NCI-H526 treated with DMSO at 0.1 percent for 48 hours (cell line): ENCODE measurements at regions not wholly inside any gene's neighbourhood (a gene's known extent, or its start where the extent isn't known, plus 50 kb on each side); places are given as distances from the start of the nearest gene placed in this dataset.

ENCODE experiments used
- DNase-seq: peaks from one replicate; lab custom pipeline; 2025; lab: John Stamatoyannopoulos, UW

DNA sequence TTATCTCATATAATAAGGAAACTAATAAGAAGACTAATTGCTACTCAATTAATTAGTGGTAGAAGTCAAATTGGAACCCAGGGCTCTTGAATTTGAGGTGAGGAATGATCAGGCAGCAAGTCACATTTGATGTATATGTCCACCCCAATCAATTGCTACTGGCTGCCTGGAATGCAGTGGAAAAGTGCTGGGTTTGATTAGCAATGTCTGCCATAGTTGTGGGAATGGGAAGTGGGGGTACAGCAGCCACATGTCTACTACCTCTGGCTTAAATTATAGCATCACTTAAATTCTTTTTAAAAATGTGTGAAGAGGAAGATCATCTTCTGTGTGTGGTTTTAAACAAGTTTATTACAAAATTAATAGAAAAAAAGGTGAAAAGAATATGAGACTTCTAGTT, 50.8 kb upstream of the NAV2 start:
- no peak for DNase-seq

DNA sequence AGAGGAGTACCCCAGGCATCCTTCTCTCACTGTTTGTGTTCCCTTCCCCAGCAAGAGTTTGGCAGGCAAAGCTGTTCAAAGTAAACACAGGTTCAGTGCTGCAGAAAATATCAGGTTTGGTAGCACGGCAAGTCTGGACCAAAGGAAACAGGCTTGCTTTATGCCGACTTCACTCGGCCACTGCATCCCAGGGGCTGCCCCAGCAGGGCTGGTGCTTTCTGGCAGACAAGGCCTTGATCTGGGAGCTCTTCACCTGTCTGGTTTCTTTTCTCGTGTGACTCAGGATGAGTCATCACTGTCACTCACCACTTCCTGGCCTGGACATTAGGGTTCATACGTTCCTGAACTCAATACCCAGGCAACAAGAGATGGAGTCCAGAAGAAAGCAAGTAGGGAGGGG, 52.6 kb upstream of the NAV2 start:
- no peak for DNase-seq

DNA sequence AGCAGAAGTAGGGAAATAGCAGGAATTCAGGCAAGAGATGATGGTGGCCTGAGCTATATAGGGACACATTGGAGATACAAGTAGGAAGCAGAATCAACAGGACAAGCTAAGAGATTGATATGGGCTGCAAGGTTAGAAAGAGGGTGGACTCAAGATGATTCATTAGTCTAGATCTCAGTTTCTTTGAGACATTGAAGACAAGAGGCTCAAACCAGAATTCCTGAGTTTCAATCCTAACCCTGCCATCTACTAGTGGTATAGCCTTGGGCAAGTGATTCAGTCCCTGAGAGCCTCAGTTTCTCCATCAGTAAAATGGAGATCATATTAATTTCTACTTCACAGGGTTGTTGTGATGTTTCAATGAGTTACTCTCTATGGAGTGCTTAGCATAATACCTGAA, 53.1 kb upstream of the NAV2 start:
- no peak for DNase-seq

DNA sequence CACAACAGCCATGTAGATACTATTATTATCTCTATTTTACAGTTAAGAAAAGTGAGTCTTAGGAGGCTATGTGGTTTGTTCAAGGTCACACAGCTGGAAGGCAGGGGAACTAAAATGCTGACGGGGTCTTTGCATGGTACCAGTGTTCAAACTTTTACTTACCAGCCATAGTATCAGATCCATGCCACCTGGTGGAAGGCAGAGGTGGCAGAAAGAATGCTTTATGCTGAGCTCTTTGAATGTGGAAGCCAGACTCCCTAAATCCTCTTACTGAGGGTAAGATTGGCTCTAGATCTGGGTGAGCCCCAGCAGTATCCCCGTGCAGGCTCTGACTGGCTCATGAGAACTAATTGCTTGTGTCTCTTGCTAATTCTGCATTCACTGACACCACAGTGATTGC, 54.3 kb upstream of the NAV2 start:
- no peak for DNase-seq

DNA sequence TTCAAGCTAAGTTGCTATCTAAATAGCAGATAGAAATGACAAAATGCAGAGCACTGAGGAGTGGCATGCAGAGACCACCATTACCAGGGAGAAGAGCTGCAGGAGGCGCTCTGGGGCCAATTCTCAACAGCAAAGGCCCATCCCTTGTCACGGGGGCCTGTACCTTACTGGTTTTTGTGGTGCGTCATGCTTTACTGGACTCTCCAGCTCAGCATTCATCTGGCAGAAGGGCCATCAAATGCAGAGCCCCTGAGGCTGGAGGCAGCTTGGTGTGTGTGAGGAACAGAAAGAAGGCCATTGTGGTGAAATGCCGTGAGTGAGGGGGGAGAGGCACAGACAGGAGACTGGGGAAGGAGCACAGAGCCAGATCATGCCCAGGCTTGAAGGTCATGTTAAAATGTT, 56.5 kb upstream of the NAV2 start:
- peak; percentile 9 for DNase-seq

DNA sequence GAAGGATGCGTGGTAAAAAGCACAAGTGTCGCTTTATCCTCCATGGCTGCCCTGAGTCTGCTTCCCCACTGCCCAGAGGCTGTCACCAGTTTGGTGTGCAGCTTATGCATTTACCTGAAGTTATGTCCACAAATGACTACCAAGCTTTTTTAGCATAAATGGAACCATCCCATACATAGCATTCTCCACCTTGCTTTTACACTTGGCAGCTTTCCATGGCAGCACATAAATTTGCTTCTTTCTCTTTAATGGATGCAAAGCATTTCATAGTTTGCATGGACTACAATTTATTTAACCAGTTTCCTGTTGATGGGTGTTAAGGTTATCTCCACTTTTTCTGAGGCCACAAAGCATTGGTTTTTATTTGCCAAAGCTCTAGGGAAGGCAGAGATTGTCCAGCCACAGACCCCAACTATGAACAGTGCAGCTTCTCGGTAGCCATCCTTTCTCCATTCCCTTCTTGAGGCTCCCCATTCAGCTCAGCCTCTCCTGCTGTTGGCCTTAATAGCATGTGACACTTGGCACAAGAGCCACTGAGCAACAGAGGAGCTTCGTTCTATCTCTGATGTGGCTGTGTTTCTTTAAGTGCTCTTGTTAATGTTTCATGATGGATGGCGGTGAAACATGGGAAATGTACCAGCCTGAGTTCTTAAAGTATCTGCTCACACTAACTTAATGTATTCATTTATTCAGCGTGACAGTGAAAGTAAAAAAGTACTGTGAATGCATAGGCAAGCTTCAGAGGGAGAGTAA, 59.8 kb upstream of the NAV2 start:
- DNase-seq, result peak; percentile 92

DNA sequence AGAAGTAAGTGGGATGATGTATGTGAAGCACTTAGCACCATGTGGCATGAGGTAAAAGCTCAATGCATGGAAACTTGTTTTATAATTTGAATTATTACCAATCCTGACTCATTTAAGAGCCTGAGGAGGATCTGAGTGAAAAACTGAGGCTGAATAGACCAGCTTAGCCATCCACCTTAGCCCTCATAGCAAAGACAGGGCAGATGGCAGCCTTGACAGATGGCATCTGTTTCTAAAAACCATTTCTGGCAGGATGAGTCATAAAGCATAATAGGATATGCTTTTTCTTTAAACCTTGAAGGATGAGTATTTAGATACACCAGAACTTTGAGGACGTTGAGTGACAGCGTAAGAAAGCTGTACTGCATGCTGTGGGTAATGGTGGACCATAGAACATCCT, 61.0 kb upstream of the NAV2 start:
- DNase-seq, result no peak

DNA sequence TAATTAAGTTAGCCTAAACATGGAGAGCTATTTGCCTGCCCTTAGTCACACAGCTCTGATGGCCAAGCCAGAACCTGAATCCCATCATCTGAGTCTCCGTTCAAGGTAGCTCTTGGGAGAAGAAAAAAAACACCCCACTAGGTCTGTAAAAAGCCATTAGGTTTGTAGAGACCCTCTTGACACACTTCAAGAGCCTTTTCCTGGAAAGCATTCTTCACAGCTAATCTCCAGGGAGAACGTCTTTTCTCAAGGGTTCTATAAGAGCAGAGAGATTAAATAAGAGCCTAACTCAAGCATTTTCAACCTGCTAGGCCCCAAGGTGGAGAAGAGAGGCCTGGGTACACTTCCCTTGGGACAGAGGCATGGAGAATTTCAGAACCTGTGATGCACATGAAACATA, 61.6 kb upstream of the NAV2 start:
- no peak for DNase-seq

DNA sequence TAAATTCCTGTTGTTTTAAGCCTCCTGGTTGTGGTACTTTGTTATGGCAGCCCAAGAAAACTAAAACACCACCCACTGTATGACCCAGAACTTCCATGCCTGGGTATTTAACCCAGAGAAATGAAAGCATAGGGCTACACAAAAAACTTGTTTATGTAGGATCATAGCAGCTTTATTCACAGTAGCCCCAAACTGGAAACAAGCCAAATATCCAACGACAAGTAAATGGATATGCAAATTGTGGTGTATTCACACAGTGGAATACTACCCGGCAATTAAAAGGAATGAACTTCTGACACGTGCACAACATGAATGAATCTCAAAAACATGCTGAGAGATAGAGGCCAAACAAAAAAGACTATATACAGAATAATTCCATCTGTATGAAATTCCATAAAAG, 62.2 kb upstream of the NAV2 start:
- DNase-seq, result peak; percentile 8

DNA sequence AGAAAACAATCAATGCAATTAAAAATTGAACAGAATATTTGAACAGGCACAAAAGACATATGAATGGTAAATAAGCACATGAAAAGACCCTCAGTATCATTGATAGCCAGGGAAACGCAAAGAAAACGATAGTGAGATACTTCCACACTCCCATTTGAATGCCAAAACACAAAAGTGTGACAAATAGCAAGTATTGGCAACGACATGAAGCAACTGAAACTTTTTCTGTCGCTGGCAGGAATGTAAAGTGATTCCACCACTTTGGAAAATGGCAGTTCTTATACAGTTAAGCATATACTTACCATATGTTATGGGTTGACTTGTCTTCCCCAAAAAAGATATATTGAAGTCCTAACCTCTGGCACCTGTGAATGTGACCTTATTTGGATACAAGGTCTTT, 62.9 kb upstream of the NAV2 start:
- no peak for DNase-seq

DNA sequence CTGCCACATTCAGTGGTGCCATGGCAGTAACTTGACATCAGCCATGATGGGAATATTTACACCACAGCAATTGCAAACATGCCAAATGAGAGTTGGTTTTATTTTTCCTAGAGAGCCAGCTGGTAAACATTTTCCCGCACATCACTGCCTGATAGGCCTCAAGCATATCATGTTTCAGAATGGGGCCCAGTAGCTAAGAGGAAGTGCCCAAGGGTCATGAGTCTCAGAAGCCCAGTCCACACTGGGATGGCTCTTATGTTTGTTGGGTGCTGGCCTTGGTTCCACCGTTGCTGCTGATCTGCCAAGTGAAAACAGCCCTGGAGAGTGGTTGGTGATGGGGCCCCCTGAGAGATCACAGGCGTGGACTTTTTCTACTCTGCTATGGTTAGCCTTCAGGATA, 64.3 kb upstream of the NAV2 start:
- no peak for DNase-seq

DNA sequence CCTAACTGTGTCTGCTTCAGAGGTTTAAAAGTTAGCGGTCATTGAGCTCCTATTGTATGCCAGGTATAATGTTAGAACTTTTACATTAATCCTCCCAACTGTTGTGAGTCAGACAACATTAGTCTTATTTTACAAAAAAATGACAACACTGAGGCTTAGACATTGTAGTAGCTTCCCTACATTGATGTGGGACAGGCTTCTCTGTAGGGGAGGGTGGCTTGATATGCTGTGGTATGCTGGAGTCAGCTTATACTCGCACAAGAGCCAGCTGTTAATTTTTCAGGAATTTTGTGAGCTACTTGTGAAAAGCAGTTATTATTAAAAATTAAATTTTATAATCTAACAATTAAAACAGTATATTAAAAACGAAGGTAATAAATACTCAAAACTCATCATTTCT, 64.8 kb upstream of the NAV2 start:
- no peak for DNase-seq

DNA sequence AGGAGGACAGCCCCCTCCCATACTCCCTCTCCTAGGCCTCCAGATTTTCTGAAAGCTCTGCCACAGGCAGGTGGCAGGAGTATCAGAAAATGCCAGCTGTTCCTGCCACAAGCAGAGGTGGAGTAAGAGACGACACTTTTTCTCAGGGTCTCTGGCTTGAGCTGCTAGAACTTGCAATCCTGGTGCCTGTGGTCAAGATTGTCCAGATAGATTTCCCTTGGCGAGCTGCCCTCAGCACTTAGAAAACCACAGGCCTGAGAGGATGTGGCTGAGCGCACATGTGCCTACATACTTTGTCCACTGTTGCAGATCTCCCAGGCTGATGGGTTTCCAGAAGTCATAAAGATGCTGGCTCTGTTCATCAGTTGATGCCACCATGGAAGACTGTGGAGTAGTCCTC, 65.7 kb upstream of the NAV2 start:
- no peak for DNase-seq

DNA sequence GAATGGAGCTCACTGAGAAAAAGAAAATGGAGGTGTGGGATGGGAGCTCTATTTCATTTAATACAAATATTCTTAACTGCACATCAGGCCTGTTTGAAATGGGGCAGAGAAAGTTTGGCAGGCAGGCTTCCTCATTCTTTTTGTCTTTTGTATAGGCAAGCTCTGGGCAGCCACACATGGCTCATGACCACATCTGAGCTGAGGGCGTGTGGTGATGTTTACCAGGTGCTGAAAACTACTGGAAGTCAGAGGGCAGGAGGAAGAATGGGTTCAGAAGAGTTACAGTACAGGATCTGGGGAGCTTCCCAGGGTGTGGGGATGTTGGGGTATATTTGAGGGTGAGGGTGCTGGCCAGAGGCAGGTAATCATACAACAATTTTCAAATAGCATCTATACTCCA, 66.3 kb upstream of the NAV2 start:
- DNase-seq, result no peak

DNA sequence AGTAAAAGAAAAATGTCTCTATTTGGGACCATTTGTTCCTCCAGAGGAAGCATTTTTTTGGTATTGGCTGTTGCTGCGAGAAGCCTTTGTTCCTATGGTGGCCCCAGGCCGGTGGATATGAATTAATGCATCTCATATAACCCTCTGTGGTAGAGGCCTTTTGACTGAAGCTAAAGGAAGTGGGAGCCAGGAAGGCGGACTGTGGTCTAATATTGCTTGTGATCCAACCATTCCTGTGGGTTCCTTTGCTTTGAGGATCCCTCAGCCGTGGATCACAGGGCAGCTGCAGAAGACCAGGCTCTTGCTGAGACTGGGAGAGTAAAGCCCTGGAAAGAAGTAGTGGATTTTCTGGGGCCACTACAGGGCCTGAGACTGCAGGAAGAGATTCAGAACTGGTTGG, 68.3 kb upstream of the NAV2 start:
- no peak for DNase-seq

DNA sequence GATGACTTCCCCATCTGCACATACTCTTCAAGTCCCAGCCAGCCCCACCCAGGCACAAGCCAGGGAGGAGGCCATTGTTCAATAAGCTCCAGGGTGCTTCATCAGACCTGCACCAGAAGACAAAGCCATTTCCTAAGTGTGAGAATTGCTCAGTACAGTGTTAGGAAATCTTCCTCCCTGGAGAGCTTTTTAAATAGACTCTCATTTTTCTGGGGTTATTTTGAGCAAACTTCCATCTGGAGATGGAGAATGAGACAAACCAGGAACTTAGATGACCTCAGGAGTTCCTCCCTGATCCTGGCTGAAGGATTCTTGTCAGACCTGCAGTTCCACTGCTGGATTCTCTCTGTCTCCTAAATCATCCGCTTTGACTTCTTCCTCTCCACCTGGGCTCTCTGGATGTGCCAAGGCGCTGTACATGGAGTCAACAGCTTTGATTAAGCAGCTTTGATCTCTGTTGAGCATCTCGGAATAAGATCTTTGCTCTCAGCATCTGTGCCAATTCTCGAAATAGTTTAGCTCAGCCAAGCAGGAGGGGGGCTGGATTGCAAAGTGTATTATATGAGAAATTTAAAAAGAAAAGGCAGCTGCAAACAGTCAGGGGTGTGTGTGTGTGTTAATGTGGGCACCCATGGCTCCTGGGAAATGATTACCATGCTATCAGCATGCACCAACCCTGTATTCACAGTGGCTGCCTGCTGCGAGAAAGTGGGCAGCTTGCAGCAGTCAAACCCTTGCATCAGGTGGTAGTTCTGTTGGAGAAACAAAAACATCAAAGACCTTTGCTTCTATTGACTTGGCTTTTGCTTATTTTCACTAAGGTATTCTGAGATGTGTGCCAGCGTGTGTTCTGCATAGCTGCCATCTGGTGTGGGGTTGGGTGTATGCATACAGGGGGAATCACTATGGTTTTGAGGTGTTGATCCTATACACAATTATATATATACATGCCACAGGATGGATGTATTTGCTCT, 70.2 kb upstream of the NAV2 start:
- no peak for DNase-seq

DNA sequence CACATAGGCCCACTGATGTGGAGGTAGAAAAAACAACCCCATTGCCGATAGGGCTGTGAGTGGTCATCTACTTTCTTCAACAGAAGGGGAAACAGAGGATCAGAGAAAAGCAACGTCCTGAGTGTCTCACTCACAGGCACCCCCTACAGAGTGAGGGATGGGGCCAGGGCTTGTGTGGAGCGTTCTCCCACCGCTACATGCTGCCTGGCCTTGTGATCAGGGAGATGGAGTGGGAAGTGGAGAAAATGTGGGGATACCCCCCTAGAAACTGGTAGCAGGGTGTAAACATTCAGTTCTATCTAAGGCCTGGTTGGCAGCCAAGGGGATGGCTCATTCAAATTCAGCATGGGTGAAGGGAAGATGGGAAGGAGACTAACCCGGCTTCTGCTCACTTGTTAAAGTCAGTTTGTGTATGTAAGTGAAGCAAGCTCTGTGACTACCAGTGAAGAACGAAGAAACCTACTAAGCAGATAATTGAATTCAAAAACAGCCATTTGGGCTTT, 73.0 kb upstream of the NAV2 start:
- DNase-seq, result no peak

DNA sequence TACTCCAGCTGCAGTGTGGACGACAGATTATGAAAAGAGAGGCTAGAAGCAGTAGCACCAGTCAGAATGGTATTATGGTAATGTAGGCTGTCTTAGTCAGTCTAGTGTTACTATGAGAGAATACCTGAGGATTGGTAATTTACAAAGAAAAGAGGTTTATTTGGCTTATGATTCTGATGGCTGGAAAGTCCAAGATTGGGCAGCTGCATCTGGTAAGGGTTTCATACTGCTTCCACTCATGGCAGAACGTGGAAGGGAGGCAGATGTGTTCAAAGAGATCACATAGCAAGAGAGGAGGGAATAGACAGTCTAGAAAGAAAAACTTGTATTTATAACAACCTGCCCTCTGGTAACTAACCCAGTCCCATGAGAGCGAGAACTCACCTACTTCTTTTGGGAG, 77.3 kb upstream of the NAV2 start:
- no peak for DNase-seq

DNA sequence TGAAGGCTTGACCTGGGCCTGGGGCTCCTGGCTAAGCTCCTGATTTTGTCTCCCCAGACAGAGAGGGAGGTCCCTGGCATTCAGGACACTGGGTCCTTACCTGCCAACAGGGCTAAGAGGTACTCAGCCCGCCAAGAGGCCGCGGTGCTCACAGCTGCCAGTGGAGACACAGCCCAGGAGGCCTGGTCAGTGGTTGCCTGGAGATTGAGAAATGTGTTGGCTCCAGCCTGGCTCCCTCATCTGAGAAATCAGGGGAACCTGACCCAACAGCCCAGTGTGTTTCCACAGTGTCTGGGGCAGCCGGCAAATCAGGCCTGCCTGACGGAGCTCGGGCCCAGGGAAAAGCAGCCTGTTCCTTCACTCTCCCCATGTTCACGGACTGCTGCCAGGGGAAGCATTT, 79.4 kb upstream of the NAV2 start:
- no peak for DNase-seq

DNA sequence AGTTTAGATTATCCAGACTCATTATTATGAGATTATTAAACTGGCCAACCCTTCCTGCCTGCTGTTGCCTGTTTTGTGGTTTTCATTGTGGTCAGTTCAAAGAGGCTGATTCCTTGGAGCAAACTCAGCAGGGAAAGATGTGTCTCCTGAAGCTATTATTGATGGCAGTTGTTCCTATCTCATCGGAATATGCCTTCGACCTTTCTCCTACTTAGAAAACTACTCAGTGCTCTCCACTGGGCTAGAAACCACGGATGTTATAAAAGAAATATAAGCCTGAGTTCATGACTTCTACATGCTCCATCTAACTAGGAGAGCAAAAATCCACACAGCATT, 80.2 kb upstream of the NAV2 start:
- no peak for DNase-seq

DNA sequence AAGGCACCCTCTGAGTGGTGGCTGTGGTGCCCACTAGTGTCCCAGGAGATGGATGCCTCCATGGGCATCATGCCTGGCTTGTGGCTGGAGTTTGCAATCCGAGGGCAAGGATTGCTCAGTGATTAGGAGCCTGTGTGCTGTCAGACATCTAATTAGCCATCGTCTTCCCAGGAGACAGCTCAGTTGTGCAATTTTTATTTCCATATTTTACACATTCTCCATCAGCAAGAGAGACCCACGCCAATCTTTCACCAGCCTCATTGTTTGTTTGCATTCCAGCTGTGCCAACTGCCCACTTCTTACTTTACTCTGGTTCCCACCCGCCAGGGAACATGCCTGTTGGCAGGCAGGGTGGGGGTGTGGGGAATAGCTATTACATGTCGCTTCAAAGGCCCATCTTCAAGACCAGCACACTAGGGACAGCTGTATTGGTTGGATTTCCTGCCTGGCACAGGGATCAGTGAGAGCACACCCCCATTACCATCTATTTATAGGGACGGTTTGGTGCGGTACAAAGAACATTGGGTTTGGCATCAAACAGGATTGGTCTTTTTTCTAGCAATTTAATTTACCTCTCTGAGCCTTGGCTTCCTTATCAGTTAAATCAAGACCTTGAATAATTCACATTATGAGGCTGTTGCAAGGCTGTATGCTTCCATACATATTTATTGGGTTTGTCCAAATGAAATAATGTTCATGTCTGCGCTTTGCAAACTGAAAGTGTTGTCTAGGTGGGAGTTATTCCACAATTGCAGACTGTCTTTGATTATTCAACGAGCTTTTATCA, 80.7 kb upstream of the NAV2 start:
- no peak for DNase-seq

DNA sequence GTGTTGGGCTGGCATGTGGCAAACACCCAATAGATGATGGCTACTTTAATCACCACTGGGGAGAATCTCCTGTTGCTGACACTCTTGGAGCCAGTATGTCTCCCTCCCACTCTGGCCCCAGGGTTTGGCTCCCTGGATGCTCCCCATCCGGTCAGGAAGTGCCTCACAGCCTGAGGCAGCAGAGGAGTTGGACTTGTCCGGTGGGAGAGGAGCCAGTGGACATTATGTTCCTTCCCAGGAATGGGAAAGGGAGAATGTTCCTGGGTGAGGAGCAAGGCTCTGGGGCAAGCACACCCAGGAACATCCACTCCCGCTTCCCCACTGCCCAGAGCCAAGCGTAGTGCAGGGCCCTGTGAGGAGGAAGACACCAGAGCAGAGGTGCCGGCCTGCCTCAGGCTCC, 84.6 kb upstream of the NAV2 start:
- no peak for DNase-seq

DNA sequence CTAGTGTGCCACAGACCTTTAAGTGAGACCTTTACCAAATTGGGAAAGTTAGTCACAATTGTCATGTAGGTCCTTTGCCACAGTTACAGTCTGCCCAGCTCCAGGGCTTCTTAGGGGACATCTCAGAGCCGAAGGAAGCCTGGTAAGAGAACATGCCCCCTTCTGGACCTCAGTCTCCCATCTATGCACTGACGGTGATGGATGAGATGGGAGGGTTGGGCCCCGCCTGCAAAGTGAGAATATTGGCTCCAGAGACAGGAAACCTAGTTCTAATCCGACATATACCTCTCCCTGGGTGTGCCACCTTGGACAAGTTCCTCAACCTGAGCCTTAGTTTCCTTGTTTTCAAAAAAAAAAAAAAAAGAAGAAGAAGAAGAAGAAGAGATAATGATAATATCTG, 85.1 kb upstream of the NAV2 start:
- DNase-seq, result no peak
